ENCODE measurements at regions not wholly inside any gene's neighbourhood (a gene's known extent, or its start where the extent isn't known, plus 50 kb on each side); places are given as distances from the start of the nearest gene placed in this dataset.

DNA sequence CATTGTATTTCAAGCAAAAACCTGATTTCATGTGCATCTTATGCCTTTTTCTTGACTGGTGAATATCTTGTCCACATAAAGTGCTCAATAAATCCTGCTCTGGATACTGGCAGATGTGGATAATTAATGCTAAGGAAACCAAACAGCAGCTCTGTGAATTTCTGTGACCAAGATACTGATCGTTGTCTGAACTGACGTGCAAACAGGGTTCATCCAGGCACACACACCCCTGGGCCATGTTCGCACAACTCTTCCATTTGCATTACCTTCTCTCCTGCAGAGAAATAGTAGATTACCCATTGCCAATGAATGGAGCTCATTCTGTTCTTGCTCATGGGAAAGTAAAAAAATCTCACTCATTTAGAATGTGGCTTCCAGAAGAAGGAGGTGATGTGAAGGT is 316.2 kb upstream of the TRIB2 start:
- TF ChIP-seq, protein P1, sequence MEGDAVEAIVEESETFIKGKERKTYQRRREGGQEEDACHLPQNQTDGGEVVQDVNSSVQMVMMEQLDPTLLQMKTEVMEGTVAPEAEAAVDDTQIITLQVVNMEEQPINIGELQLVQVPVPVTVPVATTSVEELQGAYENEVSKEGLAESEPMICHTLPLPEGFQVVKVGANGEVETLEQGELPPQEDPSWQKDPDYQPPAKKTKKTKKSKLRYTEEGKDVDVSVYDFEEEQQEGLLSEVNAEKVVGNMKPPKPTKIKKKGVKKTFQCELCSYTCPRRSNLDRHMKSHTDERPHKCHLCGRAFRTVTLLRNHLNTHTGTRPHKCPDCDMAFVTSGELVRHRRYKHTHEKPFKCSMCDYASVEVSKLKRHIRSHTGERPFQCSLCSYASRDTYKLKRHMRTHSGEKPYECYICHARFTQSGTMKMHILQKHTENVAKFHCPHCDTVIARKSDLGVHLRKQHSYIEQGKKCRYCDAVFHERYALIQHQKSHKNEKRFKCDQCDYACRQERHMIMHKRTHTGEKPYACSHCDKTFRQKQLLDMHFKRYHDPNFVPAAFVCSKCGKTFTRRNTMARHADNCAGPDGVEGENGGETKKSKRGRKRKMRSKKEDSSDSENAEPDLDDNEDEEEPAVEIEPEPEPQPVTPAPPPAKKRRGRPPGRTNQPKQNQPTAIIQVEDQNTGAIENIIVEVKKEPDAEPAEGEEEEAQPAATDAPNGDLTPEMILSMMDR (IDR thresholded peaks at IDR 0.05) = no peak
- TF ChIP-seq POLR2A (IDR thresholded peaks at IDR 0.05) = no peak

Data from tibial nerve (tissue), 3 donors.